NB4 (cell line): ENCODE measurements at regions not wholly inside any gene's neighbourhood (a gene's known extent, or its start where the extent isn't known, plus 50 kb on each side); places are given as distances from the start of the nearest gene placed in this dataset.

Experiments
- POLR2A ChIP-seq: IDR thresholded peaks from 2 replicates; pipeline ENCODE4 v1.6.1; 2011; ENCODE audit warnings: mild to moderate bottlenecking; ENCODE audit not compliant: insufficient read length; ENCODE audit errors: extremely low read depth
- TF ChIP-seq, protein P1 (sequence below): IDR thresholded peaks from one replicate; pipeline ENCODE4 v1.5.1; 2012; ENCODE audit warnings: low read depth, low read length

DNA sequence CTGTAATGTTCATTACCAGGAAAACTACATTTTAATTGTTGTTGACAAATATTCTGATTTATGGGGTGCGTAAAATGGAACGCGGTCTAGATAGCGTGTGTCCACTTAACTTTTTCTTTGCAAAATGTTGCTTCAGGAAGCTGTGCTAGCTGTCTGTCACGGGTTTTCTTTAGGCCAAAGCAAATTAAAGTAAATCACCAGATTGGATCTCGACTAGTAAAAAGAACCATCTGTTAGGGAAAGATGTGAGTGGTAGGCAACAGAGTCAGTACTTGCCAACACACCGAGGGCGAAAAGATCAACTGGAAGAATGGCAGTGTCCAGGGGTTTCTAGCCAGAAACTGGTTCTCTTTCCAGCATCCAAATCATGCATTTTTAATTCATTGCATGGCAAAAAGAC lies 404.9 kb upstream of the TMPO start:
- TF ChIP-seq, protein P1, sequence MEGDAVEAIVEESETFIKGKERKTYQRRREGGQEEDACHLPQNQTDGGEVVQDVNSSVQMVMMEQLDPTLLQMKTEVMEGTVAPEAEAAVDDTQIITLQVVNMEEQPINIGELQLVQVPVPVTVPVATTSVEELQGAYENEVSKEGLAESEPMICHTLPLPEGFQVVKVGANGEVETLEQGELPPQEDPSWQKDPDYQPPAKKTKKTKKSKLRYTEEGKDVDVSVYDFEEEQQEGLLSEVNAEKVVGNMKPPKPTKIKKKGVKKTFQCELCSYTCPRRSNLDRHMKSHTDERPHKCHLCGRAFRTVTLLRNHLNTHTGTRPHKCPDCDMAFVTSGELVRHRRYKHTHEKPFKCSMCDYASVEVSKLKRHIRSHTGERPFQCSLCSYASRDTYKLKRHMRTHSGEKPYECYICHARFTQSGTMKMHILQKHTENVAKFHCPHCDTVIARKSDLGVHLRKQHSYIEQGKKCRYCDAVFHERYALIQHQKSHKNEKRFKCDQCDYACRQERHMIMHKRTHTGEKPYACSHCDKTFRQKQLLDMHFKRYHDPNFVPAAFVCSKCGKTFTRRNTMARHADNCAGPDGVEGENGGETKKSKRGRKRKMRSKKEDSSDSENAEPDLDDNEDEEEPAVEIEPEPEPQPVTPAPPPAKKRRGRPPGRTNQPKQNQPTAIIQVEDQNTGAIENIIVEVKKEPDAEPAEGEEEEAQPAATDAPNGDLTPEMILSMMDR = no peak
- TF ChIP-seq POLR2A = no peak
